ENCODE measurements at regions not wholly inside any gene's neighbourhood (a gene's known extent, or its start where the extent isn't known, plus 50 kb on each side); places are given as distances from the start of the nearest gene placed in this dataset.

DNA sequence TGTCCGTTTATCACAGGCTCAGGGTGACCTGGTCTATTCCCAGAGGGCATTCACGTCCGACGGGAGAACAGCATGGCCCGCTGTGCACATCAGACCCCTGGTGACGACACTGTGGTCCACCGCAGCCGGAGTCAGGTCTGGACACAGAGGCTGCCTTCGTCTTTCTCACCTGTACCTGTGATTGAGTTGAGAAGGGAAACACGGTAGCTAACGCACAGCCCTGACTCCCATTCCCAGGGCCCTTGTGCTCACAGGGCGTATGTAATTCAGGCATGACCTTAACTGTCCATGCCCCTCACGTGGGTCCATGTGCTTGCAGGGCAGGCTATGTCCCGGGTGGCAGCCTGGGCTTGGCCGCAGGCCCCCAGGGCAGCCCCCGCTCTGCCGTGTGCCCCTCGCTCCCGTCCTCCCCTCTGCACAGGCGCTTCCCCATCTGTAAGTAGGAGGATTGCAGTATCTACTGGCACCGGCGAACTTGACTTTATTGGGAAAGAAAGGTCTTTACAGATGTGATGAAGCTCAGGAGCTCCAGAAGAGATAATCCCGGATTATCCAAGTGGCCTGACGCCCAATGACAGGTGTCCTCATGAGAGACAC, 221.3 kb upstream of the TCERG1L start:
- Histone ChIP-seq H3K27me3 (no peaks in the 10 kb centered on the region), H3K9me3 (no peaks in the 10 kb centered on the region), H3K27ac (no peak overlapping the region), H3K4me3 (no peak overlapping the region), H3K4me1 (ENCODE audit: insufficient read depth) (no peaks in the 10 kb centered on the region), H3K36me3 (no peaks in the 10 kb centered on the region)
- WGBS, 3 donors, result 77 to 84% (median 79%) methylated on average over 24 of the region's 24 CpGs
- TF ChIP-seq POLR2A (IDR thresholded peaks at IDR 0.05) (no peak), EP300 (IDR thresholded peaks at IDR 0.05) (no peak)
- TF ChIP-seq, protein P1, sequence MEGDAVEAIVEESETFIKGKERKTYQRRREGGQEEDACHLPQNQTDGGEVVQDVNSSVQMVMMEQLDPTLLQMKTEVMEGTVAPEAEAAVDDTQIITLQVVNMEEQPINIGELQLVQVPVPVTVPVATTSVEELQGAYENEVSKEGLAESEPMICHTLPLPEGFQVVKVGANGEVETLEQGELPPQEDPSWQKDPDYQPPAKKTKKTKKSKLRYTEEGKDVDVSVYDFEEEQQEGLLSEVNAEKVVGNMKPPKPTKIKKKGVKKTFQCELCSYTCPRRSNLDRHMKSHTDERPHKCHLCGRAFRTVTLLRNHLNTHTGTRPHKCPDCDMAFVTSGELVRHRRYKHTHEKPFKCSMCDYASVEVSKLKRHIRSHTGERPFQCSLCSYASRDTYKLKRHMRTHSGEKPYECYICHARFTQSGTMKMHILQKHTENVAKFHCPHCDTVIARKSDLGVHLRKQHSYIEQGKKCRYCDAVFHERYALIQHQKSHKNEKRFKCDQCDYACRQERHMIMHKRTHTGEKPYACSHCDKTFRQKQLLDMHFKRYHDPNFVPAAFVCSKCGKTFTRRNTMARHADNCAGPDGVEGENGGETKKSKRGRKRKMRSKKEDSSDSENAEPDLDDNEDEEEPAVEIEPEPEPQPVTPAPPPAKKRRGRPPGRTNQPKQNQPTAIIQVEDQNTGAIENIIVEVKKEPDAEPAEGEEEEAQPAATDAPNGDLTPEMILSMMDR (IDR thresholded peaks at IDR 0.05), result no peak
- DNase-seq, result no peak
- intact Hi-C loops (cut with DNase I), result no loop called here

DNA sequence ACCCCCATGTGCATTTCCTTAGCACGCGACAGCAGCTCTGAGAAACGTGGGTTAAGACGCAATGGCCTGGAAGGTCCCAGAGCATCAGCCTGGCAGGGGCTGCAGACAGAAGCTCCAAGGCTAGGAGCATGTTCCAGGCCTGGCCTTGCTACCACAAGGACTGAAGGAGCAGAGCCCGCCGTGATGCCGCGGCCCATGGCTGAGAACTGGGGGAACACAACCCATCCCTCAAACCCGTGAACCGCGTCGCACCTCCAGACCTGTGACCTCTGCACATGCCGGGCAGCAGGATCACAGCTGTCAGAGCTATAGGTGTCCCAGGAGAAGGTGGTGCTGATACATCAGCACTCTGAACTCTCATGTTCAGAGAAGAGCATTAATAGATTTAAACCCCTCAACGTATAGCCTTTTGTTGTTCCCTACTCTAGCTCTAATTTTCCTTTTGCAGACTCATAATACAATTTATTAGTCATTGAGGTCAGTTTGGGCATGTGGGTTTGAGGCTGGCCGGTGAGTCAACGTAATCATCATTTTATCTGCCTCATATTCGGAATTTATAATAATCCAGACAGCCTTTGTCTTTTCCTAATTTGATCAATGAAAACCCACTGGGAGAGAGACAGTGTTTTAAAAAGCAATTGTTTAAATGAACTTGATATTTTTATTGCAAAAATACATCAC, 222.5 kb upstream of the TCERG1L start:
- H3K4me3 ChIP-seq, result no peak overlapping the region
- intact Hi-C loops (cut with DNase I), result no loop called here
- H3K27ac ChIP-seq, result no peak overlapping the region
- WGBS, 3 donors, result 81 to 85% (median 84%) methylated on average over 17 of the region's 17 CpGs
- H3K27me3 ChIP-seq, result no peaks in the 10 kb centered on the region
- H3K36me3 ChIP-seq, result no peaks in the 10 kb centered on the region
- no peaks in the 10 kb centered on the region for H3K9me3 ChIP-seq
- no peak for DNase-seq
- TF ChIP-seq, protein P1 (IDR thresholded peaks at IDR 0.05), result no peak
- TF ChIP-seq POLR2A (IDR thresholded peaks at IDR 0.05) (no peak), EP300 (IDR thresholded peaks at IDR 0.05) (no peak)
- H3K4me1 ChIP-seq (ENCODE audit: insufficient read depth), result no peaks in the 10 kb centered on the region

DNA sequence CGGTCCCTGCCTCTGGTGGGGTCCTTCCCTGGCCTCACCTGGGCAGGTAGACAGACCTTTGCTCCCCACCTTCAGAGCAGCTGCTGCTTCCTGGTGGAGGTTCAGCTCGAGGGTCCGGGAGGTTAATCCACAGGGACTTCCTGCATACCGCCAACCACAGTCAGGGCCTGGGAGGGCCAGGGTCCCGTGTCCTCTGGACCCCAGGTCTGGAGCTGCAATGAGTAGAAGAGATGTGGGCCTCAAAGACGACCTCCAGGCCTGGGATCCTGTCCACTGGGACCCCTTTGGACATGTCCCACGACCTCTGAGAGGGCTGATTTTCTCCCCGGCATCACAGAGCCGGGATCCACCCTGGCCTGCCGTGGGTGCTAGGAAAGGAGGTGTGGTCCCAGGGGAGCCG, 223.3 kb upstream of the TCERG1L start:
- Histone ChIP-seq H3K9me3 (no peaks in the 10 kb centered on the region), H3K4me3 (no peak overlapping the region), H3K27ac (no peak overlapping the region), H3K4me1 (ENCODE audit: insufficient read depth) (no peaks in the 10 kb centered on the region), H3K27me3 (no peaks in the 10 kb centered on the region), H3K36me3 (no peaks in the 10 kb centered on the region)
- no peak for TF ChIP-seq POLR2A (IDR thresholded peaks at IDR 0.05)
- no peak for TF ChIP-seq EP300 (IDR thresholded peaks at IDR 0.05)
- TF ChIP-seq, protein P1 (IDR thresholded peaks at IDR 0.05), result no peak
- WGBS, 3 donors, result 78 to 80% (median 80%) methylated on average over 9 to 11 of the region's 11 CpGs
- DNase-seq, result no peak
- intact Hi-C loops (cut with DNase I), result no loop called here

DNA sequence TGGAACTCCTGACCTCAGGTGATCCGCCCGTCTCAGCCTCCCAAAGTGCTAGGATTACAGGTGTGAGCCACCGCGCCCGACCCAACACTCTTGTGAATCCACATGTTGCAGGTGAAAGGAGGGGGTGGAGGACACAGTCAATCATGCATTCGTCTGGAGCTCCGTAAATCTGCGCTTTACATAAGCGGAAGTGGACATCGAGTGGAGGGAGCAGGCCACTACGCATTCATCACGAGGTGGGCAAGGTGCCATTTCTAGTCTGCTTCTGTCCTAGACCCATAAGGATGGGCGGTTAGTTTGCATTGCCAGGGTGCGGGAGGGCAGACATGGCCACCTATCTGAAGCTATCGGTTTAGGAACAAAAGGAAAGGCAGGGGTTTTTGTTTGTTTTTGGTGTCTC, 225.2 kb upstream of the TCERG1L start:
- no peaks in the 10 kb centered on the region for H3K27me3 ChIP-seq
- no peak overlapping the region for H3K4me3 ChIP-seq
- H3K9me3 ChIP-seq, result no peaks in the 10 kb centered on the region
- intact Hi-C loops (cut with DNase I), result no loop called here
- TF ChIP-seq, protein P1 (IDR thresholded peaks at IDR 0.05), result no peak
- TF ChIP-seq EP300 (IDR thresholded peaks at IDR 0.05) (no peak), POLR2A (IDR thresholded peaks at IDR 0.05) (no peak)
- H3K36me3 ChIP-seq, result no peaks in the 10 kb centered on the region
- no peaks in the 10 kb centered on the region for H3K4me1 ChIP-seq (ENCODE audit: insufficient read depth)
- H3K27ac ChIP-seq, result no peak overlapping the region
- no peak for DNase-seq
- WGBS, 3 donors, result 84 to 90% (median 86%) methylated on average over 15 of the region's 15 CpGs
